Hepatocyte (in vitro differentiated cells): ENCODE measurements at regions not wholly inside any gene's neighbourhood (a gene's known extent, or its start where the extent isn't known, plus 50 kb on each side); places are given as distances from the start of the nearest gene placed in this dataset.

Experiments
- EZH2 ChIP-seq: fragments of 200-600 bp; sonication (generic); IDR thresholded peaks from 2 replicates; pipeline ENCODE4 v1.6.1; 2016; ENCODE audit warnings: antibody characterized with exemption, mild to moderate bottlenecking, borderline replicate concordance
- TF ChIP-seq, protein P1 (sequence below): fragments of 200-600 bp; sonication (generic); IDR thresholded peaks from 2 replicates; pipeline ENCODE4 v1.5.1; 2016; ENCODE audit warnings: antibody characterized with exemption, mild to moderate bottlenecking; ENCODE audit not compliant: poor library complexity

DNA sequence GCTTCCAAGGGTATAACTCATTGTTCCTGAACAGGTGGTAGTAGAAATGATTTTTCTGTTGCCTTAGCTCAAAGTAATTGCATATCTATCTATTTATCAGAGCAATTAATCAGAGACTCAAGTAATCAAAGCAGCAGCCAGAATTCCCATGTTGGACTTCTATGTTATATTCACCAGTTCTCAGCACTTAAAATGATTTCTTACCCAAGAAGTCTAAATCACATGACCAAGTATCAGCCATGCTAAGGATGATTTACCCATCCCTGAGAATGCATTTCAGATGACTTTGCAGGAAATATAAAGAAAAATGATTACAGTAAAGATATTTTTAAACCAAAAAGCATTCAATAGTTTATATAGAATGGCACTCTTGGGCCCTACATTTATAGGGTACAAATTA lies 352.2 kb downstream of the NUP35 start:
- TF ChIP-seq, protein P1, sequence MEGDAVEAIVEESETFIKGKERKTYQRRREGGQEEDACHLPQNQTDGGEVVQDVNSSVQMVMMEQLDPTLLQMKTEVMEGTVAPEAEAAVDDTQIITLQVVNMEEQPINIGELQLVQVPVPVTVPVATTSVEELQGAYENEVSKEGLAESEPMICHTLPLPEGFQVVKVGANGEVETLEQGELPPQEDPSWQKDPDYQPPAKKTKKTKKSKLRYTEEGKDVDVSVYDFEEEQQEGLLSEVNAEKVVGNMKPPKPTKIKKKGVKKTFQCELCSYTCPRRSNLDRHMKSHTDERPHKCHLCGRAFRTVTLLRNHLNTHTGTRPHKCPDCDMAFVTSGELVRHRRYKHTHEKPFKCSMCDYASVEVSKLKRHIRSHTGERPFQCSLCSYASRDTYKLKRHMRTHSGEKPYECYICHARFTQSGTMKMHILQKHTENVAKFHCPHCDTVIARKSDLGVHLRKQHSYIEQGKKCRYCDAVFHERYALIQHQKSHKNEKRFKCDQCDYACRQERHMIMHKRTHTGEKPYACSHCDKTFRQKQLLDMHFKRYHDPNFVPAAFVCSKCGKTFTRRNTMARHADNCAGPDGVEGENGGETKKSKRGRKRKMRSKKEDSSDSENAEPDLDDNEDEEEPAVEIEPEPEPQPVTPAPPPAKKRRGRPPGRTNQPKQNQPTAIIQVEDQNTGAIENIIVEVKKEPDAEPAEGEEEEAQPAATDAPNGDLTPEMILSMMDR: no peak
- TF ChIP-seq EZH2: no peak
